HepG2 (cell line): ENCODE measurements at regions not wholly inside any gene's neighbourhood (a gene's known extent, or its start where the extent isn't known, plus 50 kb on each side); places are given as distances from the start of the nearest gene placed in this dataset.

ENCODE experiments used
- JUNB ChIP-seq: sonication (generic); formaldehyde crosslinking; IDR thresholded peaks from 2 replicates; pipeline ENCODE4 v1.8.0; 2022; ENCODE audit warnings: missing genetic modification reagents, mild to moderate bottlenecking, borderline replicate concordance
- PCBP1 ChIP-seq: fragments of 200-400 bp; formaldehyde crosslinking; IDR thresholded peaks from 2 replicates; pipeline ENCODE4 v1.6.1; 2017; ENCODE audit warnings: mild to moderate bottlenecking, low read depth, low read length, borderline replicate concordance
- ZNF670 ChIP-seq: sonication (generic); formaldehyde crosslinking; IDR thresholded peaks from 2 replicates; pipeline ENCODE4 v1.8.0; 2022; ENCODE audit warnings: mild to moderate bottlenecking, missing genetic modification reagents, borderline replicate concordance
- TF ChIP-seq, protein P1 (sequence below): sonication (generic); formaldehyde crosslinking; IDR thresholded peaks from 2 replicates; pipeline ENCODE4 v1.5.0; 2020; ENCODE audit warnings: mild to moderate bottlenecking, missing genetic modification reagents, moderate library complexity

DNA sequence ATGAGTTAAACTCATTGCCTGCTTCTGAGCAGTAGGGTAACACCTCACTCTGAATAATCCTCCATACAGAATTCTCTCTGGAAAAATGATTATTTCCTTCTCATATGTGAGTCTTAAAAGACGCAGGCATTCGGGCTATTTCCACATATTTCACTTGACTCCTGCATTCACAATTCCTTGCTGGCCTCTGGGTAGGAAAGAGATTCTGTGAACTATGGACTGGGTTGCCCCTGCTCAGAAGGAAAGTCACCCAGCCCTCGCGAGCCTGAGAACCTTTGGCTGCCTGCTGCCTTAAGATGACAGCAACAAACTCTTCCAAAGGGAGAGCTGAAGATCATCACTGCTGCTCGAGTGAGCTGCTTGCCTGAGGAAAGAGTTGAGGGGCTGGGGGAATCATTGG lies 216.8 kb downstream of the BAMBI start:
- TF ChIP-seq, protein P1, sequence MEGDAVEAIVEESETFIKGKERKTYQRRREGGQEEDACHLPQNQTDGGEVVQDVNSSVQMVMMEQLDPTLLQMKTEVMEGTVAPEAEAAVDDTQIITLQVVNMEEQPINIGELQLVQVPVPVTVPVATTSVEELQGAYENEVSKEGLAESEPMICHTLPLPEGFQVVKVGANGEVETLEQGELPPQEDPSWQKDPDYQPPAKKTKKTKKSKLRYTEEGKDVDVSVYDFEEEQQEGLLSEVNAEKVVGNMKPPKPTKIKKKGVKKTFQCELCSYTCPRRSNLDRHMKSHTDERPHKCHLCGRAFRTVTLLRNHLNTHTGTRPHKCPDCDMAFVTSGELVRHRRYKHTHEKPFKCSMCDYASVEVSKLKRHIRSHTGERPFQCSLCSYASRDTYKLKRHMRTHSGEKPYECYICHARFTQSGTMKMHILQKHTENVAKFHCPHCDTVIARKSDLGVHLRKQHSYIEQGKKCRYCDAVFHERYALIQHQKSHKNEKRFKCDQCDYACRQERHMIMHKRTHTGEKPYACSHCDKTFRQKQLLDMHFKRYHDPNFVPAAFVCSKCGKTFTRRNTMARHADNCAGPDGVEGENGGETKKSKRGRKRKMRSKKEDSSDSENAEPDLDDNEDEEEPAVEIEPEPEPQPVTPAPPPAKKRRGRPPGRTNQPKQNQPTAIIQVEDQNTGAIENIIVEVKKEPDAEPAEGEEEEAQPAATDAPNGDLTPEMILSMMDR (CRISPR knock-in tag), result no peak
- TF ChIP-seq ZNF670 (no peak), PCBP1 (no peak), JUNB (no peak)
